GM12878 (cell line): ENCODE measurements at regions not wholly inside any gene's neighbourhood (a gene's known extent, or its start where the extent isn't known, plus 50 kb on each side); places are given as distances from the start of the nearest gene placed in this dataset.

Source experiments
- ATAC-seq: fragments of 200-7000 bp; cut with Tn5 transposase; 3 replicates; pipeline ENCODE4 v1.9.1; 2020; ENCODE audit warnings: mild to moderate bottlenecking, moderate library complexity
- BruUV-seq: library from RNA; stranded (reverse); fragments of 400-500 nt; replicated peaks from 2 replicates; lab custom pipeline; 2021; lab: Mats Ljungman, UMichigan
- CTCF ChIA-PET: fragments of 300-600 bp; sonication (Branson Sonifier 250); formaldehyde crosslinking; extraction: SDS; loops from one replicate; lab custom pipeline; 2021; ENCODE audit warnings: inconsistent platforms; lab: Yijun Ruan, JAX
- POLR2A ChIA-PET: fragments of 350-600 bp; formaldehyde crosslinking; extraction: SDS; loops from one replicate; lab custom pipeline; 2021; ENCODE audit warnings: inconsistent platforms; lab: Charles Lee
- RAD21 ChIA-PET: fragments of 300-600 bp; sonication (Branson Sonifier 250); formaldehyde crosslinking; loops from one replicate; lab custom pipeline; 2023; ENCODE audit warnings: antibody characterized with exemption; ENCODE audit not compliant: unreplicated experiment; lab: Charles Lee
- SMC1A ChIA-PET: fragments of 300-600 bp; sonication (Branson Sonifier 250); formaldehyde crosslinking; loops from one replicate; lab custom pipeline; 2023; ENCODE audit not compliant: unreplicated experiment, uncharacterized antibody; lab: Charles Lee
- DNase-seq: peaks from one replicate; pipeline ENCODE4 v3.0.0-alpha.2; 2011; ENCODE audit warnings: low read depth, low spot score
- FAIRE-seq: peaks from 3 replicates; lab custom pipeline; 2011; peaks lifted over from hg19 to GRCh38; lab: Jason Lieb, UNC
- H2AFZ ChIP-seq: 2 replicates; pipeline ENCODE4 v1.6.0; 2011; ENCODE audit warnings: low read depth, low read length, control low read depth; ENCODE audit not compliant: control insufficient read depth
- H3K27ac ChIP-seq: 2 replicates; pipeline ENCODE4 v1.5.1; 2011; ENCODE audit warnings: control low read depth; ENCODE audit not compliant: control insufficient read depth, insufficient read depth
- H3K27me3 ChIP-seq, 2 experiments: replicated peaks in 1 of 2; 2 replicates each; pipeline versions ENCODE4 v1.6.0 to v1.6.1; 2011; ENCODE audit warnings: low read length in 1 of 2; ENCODE audit not compliant: control insufficient read depth in 2 of 2, insufficient read depth in 2 of 2
- H3K36me3 ChIP-seq, 2 experiments: 2 replicates each; pipeline ENCODE4 v1.5.1; 2011; ENCODE audit warnings: low read length in 1 of 2; ENCODE audit not compliant: control insufficient read depth in 2 of 2, insufficient read depth in 2 of 2
- H3K4me1 ChIP-seq: 2 replicates; pipeline ENCODE4 v1.6.1; 2011; ENCODE audit warnings: mild to moderate bottlenecking, low read length, moderate library complexity, mixed read lengths; ENCODE audit not compliant: control insufficient read depth, insufficient read depth
- H3K4me2 ChIP-seq: 2 replicates; pipeline ENCODE4 v1.6.0; 2011; ENCODE audit warnings: control low read depth; ENCODE audit not compliant: control insufficient read depth, insufficient read depth
- H3K4me3 ChIP-seq: fragments of 200-600 bp; sonication (generic); 2 replicates; pipeline ENCODE4 v1.5.1; 2016
- H3K79me2 ChIP-seq: 2 replicates; pipeline ENCODE4 v1.6.0; 2011; ENCODE audit warnings: low read length; ENCODE audit not compliant: control insufficient read depth, insufficient read depth
- H3K9ac ChIP-seq: 2 replicates; pipeline ENCODE4 v1.8.0; 2011; ENCODE audit warnings: low read length, control low read depth, mixed read lengths; ENCODE audit not compliant: control insufficient read depth, insufficient read depth
- H3K9me3 ChIP-seq: replicated peaks from 3 replicates; pipeline ENCODE4 v1.5.1; 2011; ENCODE audit warnings: mild to moderate bottlenecking, low read length; ENCODE audit not compliant: control insufficient read depth, insufficient read depth
- H4K20me1 ChIP-seq: 2 replicates; pipeline ENCODE4 v1.6.0; 2011; ENCODE audit not compliant: control insufficient read depth, insufficient read depth
- CBX3 ChIP-seq: fragments of 200-600 bp; sonication (generic); IDR thresholded peaks from 2 replicates; pipeline ENCODE4 v1.6.1; 2016; ENCODE audit warnings: low read depth, borderline replicate concordance
- CEBPZ ChIP-seq: fragments of 150-350 bp; IDR thresholded peaks from 2 replicates; pipeline ENCODE4 v1.6.1; 2016; ENCODE audit warnings: low read depth, low read length
- ETV6 ChIP-seq, 2 experiments: fragments of 450-650 bp in 1 of 2; IDR thresholded peaks in 1 of 2; conservative IDR thresholded peaks in 1 of 2; 2 replicates each; pipeline ENCODE4 v1.6.1; 2014; ENCODE audit warnings: antibody characterized with exemption in 1 of 2, borderline replicate concordance in 1 of 2, low read depth in 1 of 2, mild to moderate bottlenecking in 1 of 2, moderate library complexity in 1 of 2
- FOXM1 ChIP-seq: IDR thresholded peaks from 2 replicates; pipeline ENCODE4 v1.6.1; 2012; ENCODE audit warnings: low read depth, mild to moderate bottlenecking, inconsistent platforms, low read length, moderate library complexity
- PAX5 ChIP-seq: IDR thresholded peaks from 2 replicates; pipeline ENCODE4 v1.6.1; 2011; ENCODE audit warnings: low read depth, low read length, borderline replicate concordance
- WRNIP1 ChIP-seq: IDR thresholded peaks from 2 replicates; pipeline ENCODE4 v1.6.1; 2011; ENCODE audit warnings: low read depth, low read length, improper control_type of control experiment, borderline replicate concordance
- WGBS: methylation state at CpG from one replicate; pipeline ENCODE4 v1.1.6; 2016; ENCODE audit warnings: low lambda C conversion rate; ENCODE audit not compliant: insufficient replicate concordance, insufficient coverage; ENCODE audit errors: missing lambda C conversion rate; 5-methylcytosine and 5-hydroxymethylcytosine counted together
- in situ Hi-C: fragments of 300-500 bp; cut with MboI; formaldehyde crosslinking; loops from 9 replicates; pipeline ENCODE4 v1.14.3; 2018; ENCODE audit warnings: mixed read lengths
- intact Hi-C: fragments of 100-400 bp; cut with micrococcal nuclease; formaldehyde crosslinking; loops from one replicate; pipeline ENCODE4 v1.14.2; 2022; ENCODE audit not compliant: unreplicated experiment
- TF ChIP-seq, protein P1 (sequence below): fragments of 450-650 bp; IDR thresholded peaks from 2 replicates; pipeline ENCODE4 v1.6.1; 2017; ENCODE audit warnings: mild to moderate bottlenecking, low read depth, inconsistent platforms; ENCODE audit not compliant: poor library complexity, severe bottlenecking
- TF ChIP-seq, protein P2 (sequence below): IDR thresholded peaks from 2 replicates; pipeline ENCODE4 v1.6.1; 2012; ENCODE audit warnings: low read depth, low read length, improper control_type of control experiment
- TF ChIP-seq, protein P3 (sequence below): IDR thresholded peaks from 2 replicates; pipeline ENCODE4 v1.6.1; 2012; ENCODE audit warnings: improper control_type of control experiment, low read depth, low read length; ENCODE audit not compliant: insufficient replicate concordance

- TF ChIP-seq ETV6 (conservative IDR thresholded peaks at IDR 0.05 in 1 of 2, IDR thresholded peaks at IDR 0.05 in 1 of 2; ENCODE audit: borderline replicate concordance in 1 of 2, low read depth in 1 of 2) (no peak), FOXM1 (no peak), WRNIP1 (no peak)
- TF ChIP-seq, protein P1, sequence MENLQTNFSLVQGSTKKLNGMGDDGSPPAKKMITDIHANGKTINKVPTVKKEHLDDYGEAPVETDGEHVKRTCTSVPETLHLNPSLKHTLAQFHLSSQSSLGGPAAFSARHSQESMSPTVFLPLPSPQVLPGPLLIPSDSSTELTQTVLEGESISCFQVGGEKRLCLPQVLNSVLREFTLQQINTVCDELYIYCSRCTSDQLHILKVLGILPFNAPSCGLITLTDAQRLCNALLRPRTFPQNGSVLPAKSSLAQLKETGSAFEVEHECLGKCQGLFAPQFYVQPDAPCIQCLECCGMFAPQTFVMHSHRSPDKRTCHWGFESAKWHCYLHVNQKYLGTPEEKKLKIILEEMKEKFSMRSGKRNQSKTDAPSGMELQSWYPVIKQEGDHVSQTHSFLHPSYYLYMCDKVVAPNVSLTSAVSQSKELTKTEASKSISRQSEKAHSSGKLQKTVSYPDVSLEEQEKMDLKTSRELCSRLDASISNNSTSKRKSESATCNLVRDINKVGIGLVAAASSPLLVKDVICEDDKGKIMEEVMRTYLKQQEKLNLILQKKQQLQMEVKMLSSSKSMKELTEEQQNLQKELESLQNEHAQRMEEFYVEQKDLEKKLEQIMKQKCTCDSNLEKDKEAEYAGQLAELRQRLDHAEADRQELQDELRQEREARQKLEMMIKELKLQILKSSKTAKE = no peak
Observed at GRCh38 chr5:124621279-124621678, 125.2 kb downstream of the ZNF608 start (continued).

- no peaks in the 10 kb centered on the region for H3K79me2 ChIP-seq
- 0% methylated on average over 2 of the region's 2 CpGs for WGBS
- ChIA-PET CTCF (no interaction called here), RAD21 (no interaction called here), SMC1A (interaction anchor here (0.8 to 1.0 kb wide), 2 partner anchors 21 to 672 kb away, joined by 3 read pairs; no protein-coding TSS in a partner anchor), POLR2A (no interaction called here)
- TF ChIP-seq, protein P2, sequence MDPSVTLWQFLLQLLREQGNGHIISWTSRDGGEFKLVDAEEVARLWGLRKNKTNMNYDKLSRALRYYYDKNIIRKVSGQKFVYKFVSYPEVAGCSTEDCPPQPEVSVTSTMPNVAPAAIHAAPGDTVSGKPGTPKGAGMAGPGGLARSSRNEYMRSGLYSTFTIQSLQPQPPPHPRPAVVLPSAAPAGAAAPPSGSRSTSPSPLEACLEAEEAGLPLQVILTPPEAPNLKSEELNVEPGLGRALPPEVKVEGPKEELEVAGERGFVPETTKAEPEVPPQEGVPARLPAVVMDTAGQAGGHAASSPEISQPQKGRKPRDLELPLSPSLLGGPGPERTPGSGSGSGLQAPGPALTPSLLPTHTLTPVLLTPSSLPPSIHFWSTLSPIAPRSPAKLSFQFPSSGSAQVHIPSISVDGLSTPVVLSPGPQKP = no peak
- TF ChIP-seq, protein P3, sequence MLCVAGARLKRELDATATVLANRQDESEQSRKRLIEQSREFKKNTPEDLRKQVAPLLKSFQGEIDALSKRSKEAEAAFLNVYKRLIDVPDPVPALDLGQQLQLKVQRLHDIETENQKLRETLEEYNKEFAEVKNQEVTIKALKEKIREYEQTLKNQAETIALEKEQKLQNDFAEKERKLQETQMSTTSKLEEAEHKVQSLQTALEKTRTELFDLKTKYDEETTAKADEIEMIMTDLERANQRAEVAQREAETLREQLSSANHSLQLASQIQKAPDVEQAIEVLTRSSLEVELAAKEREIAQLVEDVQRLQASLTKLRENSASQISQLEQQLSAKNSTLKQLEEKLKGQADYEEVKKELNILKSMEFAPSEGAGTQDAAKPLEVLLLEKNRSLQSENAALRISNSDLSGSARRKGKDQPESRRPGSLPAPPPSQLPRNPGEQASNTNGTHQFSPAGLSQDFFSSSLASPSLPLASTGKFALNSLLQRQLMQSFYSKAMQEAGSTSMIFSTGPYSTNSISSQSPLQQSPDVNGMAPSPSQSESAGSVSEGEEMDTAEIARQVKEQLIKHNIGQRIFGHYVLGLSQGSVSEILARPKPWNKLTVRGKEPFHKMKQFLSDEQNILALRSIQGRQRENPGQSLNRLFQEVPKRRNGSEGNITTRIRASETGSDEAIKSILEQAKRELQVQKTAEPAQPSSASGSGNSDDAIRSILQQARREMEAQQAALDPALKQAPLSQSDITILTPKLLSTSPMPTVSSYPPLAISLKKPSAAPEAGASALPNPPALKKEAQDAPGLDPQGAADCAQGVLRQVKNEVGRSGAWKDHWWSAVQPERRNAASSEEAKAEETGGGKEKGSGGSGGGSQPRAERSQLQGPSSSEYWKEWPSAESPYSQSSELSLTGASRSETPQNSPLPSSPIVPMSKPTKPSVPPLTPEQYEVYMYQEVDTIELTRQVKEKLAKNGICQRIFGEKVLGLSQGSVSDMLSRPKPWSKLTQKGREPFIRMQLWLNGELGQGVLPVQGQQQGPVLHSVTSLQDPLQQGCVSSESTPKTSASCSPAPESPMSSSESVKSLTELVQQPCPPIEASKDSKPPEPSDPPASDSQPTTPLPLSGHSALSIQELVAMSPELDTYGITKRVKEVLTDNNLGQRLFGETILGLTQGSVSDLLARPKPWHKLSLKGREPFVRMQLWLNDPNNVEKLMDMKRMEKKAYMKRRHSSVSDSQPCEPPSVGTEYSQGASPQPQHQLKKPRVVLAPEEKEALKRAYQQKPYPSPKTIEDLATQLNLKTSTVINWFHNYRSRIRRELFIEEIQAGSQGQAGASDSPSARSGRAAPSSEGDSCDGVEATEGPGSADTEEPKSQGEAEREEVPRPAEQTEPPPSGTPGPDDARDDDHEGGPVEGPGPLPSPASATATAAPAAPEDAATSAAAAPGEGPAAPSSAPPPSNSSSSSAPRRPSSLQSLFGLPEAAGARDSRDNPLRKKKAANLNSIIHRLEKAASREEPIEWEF = no peak
- TF ChIP-seq PAX5 = no peak
- no peak for TF ChIP-seq CEBPZ
- no peak for TF ChIP-seq CBX3
- H4K20me1 ChIP-seq = no peaks in the 10 kb centered on the region
- H3K4me1 ChIP-seq = no peaks in the 10 kb centered on the region
- no peak overlapping the region for H3K27ac ChIP-seq
- ATAC-seq = no peak
- no peaks in the 10 kb centered on the region for H3K27me3 ChIP-seq
- H3K4me2 ChIP-seq = no peak overlapping the region
- H2AFZ ChIP-seq = no peak overlapping the region
- no peak overlapping the region for H3K9ac ChIP-seq
- DNase-seq = no peak
- H3K9me3 ChIP-seq = no peaks in the 10 kb centered on the region
- in situ Hi-C loops (no loop called here), intact Hi-C loops (no loop called here)
- no peak for FAIRE-seq
- no peak overlapping the region for H3K4me3 ChIP-seq
- no TSS peak for BruUV-seq
- H3K36me3 ChIP-seq = no peaks in the 10 kb centered on the region
Observed at GRCh38 chr5:124620743-124621142, 125.7 kb downstream of the ZNF608 start.
